ENCODE measurements at regions not wholly inside any gene's neighbourhood (a gene's known extent, or its start where the extent isn't known, plus 50 kb on each side); places are given as distances from the start of the nearest gene placed in this dataset.

DNA sequence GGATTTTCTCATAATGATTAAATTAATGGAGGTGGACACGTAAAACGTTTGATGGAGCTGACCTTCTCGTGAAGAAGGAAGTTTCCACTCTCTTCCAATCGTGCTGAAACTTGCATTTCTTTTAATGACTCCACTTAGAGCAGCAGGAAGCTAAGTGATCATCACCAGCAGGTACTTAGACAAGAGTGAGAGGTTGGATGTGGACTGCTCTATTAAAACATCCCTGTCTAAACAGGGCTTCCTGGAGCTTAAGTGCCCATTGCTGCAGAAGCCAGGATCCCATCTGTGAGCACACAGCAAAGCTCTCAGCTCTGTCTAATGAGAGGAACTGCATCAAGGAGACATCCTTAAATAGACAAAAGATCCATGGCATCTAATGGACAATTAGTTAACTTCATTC lies 1539.5 kb upstream of the CELF4 start:
- no peak for DNase-seq

DNA sequence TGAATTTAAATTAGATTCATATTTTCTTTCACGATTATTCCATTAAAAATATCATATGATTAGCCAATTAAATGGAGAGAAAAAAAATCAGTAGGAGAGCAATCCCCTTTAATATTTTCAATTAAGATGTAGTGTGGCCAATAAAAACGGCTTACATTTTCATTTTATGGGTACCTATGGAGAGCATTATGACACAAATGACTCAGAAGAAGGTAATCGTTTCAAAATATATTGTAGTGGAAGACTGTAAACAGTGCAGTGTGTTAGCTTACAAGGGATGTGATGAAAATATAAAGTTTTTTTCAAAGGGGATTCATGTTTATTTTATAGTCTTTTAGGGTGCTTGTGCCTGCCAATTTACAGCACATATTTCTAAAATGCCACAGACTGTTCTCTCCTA lies 1507.4 kb upstream of the CELF4 start:
- DNase-seq = no peak

GRCh38 chr18:39062426-39062825 lies 1496.8 kb upstream of the CELF4 start:
- DNase-seq = no peak

DNA sequence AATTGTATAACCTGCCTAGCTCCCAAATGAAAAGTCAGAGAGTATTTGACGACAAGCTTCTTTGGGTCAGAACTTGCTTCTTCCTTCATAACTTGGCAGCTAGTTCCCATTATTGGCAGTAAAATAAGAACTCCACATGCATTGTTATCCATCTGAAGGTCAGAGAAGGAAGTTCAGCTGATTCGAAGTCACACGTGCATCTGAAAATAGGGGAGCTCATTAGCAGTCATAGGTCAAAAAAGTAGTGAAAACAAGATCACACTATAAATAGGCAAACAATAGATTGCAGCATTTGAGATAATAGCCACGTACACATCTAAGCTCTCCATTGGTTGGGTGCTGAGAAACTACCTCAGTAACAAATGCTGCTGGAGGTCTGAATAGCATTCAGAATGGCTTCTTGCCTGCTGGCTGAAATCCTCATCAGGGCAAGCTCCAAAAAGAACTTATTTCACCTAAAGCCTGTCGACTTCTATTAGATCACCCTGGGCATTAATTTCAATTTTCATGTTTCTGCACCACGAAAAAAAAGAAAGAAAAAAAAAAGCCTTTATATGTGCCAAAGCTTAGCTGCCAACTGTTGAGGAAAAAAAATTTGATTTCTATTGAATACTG lies 1492.9 kb upstream of the CELF4 start:
- no peak for DNase-seq

DNA sequence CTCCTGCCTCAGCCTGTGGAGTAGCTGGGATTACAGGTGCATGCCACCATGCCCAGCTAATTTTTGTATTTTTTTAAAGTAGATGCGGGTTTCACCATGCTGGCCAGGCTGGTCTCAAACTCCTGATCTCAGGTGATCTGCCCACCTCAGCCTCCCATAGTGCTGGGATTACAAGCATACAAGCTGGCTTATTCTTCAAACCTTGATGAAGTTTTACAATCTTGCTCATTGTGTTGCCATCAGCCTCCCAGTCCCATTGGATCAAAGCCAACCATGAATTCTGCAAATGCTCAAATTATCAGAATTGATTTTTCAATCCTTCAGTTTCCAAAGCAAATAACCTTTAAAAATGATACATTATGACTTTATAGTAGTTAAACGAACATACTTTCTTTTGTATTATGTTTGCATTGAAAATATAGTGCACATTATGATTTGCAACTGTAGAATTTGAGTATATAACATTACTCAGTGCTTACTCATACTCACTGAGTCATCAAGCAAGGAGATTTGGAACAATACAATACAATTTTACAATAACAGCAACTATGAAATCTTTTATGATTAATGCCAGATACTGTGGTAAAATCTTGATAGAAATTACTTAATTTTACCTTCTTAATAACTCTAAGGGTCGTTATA lies 1491.9 kb upstream of the CELF4 start:
- no peak for DNase-seq

GRCh38 chr18:39053571-39053970 lies 1488.0 kb upstream of the CELF4 start:
- DNase-seq = no peak

GRCh38 chr18:39051013-39051412 lies 1485.4 kb upstream of the CELF4 start:
- DNase-seq = no peak

DNA sequence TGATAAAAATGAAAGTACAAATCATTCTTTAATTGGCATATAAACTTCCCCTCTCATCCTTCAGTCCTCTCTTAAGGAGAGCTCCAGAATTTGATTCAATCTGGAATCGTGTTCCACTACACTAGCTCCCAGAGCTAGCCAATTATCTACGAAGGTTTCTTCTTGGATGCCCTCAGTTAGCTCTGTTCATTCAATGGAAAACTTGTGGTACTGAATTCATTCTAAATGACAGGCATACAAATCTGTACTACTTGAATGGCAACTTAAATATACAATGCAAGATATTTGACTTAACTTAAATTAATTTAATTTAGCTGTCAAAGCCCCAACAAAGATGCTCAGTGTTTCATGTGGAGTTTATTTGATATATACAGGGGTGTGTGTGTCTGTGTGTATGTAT lies 1474.2 kb upstream of the CELF4 start:
- no peak for DNase-seq

DNA sequence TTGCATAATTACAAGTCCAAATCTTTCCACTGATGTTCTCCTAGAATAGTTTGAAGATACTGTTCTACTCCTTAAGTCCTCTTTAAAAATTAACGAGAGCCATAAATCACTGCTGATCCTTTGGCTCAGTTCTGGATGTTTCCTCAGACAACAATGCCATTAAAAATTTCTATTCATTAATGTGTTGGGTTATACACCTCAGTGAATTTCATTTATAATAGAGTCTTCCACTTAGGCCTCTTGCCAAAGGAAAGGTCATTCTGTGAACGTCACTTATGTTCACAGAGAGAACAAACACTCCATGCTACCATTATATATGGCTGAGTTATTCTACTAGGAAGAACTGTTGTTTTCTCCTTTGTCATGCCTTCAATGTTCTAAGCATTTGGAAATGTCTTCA lies 1472.3 kb upstream of the CELF4 start:
- no peak for DNase-seq

- no peak for DNase-seq
These were observed 1467.7 kb upstream of the CELF4 start for GRCh38 chr18:39033312-39033711.

DNA sequence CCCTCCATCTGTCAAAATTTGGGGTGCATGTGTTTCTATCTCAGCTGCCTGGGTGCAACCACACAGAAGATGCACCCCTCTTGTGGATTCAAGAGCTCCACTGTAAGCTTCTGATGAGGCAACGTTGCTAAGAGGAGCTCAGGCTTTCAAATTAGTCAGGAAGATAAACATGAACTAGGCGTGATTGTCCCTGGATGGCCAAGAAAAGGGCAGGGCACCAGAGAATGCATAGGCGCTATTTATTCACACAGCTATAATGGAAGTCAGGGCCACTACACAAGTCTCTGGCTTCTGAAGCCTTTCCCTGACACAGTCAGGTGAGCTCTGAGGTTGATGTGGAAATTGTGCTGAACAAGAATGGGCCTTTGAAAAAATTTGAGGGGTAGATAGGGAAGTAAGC lies 1466.0 kb upstream of the CELF4 start:
- no peak for DNase-seq

- DNase-seq = no peak
These were observed 1464.6 kb upstream of the CELF4 start for GRCh38 chr18:39030124-39030655.

GRCh38 chr18:39025531-39025930 lies 1459.9 kb upstream of the CELF4 start:
- no peak for DNase-seq

DNA sequence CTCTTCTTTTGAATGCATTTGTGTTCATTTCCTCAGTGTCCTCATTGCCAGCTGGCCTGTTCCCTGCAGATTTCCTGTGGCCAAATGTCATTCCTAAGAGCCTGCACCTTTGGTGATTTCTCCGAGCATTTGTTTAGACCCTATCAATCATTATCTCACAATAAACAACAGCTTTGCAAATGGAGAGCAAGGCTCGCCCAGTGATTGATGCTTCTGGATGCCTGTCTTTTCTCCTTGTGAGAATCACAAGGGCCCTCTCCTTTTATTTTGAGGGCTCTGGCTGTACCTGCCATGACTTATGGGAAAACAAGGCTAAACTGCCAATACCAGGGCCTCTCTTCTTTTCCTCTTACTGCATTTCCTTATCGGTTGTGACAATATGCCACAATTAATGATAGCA lies 1454.4 kb upstream of the CELF4 start:
- no peak for DNase-seq

GRCh38 chr18:39007031-39007902 lies 1441.7 kb upstream of the CELF4 start:
- DNase-seq = no peak

DNA sequence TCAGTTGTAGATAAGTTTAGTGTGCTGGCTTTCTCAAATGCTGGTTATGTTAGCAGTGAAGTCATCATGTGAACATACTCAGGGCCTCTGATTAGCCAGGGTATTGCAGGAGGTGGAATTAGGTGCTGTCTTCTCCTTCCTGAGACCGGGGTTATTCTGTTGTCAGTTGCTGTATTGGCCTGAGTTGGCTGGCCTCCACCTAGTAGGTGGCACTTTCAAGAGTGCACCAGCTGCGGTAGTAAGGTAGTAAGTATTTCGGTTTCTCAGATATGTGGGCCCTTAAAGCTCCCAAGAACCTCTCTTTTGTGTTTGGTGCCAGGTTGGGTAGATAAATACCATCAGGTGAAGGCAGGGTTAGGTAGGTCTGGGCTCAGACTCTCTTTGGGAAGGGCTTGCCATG lies 1430.5 kb upstream of the CELF4 start:
- DNase-seq = no peak

GRCh38 chr18:38993342-38993741 lies 1427.7 kb upstream of the CELF4 start:
- DNase-seq = no peak

GRCh38 chr18:38984968-38985367 lies 1419.4 kb upstream of the CELF4 start:
- DNase-seq = no peak

GRCh38 chr18:38982072-38982471 lies 1416.5 kb upstream of the CELF4 start:
- no peak for DNase-seq

DNA sequence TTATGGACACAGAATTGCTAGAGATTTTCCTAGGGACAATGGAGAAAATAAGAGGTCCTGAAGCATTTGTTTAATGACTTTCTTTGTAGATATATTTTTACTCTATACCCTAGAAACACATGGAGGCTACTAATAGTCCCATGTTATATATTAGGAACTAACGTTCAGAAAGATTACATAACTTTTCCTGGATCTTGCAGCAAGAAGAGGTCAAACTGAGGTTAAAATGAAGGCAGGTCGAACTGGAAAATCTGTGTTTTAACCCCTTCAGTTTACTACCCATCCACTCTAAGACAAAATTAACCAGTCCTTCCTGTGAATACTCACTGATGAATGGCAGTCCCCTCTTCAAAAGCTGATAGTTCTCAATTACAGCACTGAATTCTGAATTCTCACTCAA lies 1415.8 kb upstream of the CELF4 start:
- DNase-seq = no peak

DNA sequence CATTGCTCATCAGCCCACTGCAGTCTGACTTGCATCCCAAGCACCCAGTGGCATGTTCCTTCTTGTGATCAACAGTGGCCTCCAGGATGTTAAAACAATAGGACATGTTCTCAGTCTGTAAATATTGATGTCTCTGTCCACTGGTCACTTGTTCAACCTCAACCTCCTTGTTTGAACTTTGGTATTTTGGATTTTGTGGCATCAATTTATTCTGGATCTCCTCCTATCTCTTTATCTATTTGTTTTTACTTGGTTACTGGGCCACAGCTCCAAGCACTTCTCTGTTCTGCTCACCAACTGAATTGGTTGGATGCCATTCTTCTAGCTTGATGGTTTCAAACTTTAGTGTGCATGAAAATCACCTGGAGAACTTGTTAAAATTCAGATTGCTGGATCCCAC lies 1414.8 kb upstream of the CELF4 start:
- DNase-seq = no peak

DNA sequence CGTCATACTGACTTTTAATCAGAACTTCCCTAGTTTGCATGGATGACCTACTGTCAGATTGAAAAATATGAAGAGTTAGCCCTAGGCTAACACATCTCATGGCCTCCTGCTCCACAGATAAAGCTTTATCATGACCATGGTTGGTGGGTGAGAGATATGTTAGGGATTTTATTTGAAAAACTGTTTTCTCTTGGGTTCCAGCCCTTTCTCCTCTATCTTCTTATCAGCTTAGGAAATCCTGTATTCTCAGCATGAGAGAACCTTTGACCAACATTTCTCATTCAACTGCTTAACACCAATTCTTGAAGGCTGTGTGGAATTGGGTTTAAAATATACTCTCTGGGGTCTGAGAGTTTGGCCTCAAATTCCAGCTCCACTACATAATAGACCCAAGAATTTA lies 1407.0 kb upstream of the CELF4 start:
- DNase-seq = no peak

DNA sequence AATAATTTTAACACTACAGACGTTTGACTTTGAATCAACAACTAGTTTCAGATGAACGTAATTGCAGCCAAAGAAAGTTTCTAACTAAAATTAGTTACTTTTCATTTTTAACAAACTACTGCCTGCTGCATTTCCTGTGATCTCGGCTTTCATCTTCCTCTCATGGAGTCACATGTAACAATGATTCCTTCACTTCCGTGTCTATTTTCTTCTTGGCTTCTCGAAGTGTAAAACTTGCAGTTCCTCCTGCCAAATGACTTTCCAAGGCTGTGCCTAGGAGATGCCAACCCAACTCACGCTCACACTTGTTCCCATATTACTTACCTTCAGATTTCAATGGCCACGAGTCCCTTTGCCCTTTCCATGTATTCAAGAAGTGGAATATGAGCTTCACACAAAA lies 1406.3 kb upstream of the CELF4 start:
- no peak for DNase-seq

GRCh38 chr18:38966841-38967240 lies 1401.2 kb upstream of the CELF4 start:
- DNase-seq = no peak

Measured in T-helper 9 cell (primary cell).